Fibroblast of mammary gland (primary cell): ENCODE measurements at regions not wholly inside any gene's neighbourhood (a gene's known extent, or its start where the extent isn't known, plus 50 kb on each side); places are given as distances from the start of the nearest gene placed in this dataset.

Experiments used
- DNase-seq: peaks from one replicate; pipeline ENCODE4 v3.0.0-alpha.2; 2010; ENCODE audit warnings: low read depth
- H3K4me3 ChIP-seq: 2 replicates; pipeline ENCODE4 v1.5.1; 2011; ENCODE audit warnings: low read depth, mild to moderate bottlenecking, low read length, moderate library complexity; ENCODE audit not compliant: control insufficient read depth
- CTCF ChIP-seq: conservative IDR thresholded peaks from 2 replicates; pipeline ENCODE4 v1.5.1; 2011; ENCODE audit warnings: low read depth, low read length, inconsistent platforms; ENCODE audit not compliant: control insufficient read depth, insufficient read depth

GRCh38 chr12:68410018-68410660 is 78.0 kb upstream of the MDM1 start:
- no peak for TF ChIP-seq CTCF
- H3K4me3 ChIP-seq: no peak overlapping the region
- no peak for DNase-seq

- TF ChIP-seq CTCF: no peak
- no peak overlapping the region for H3K4me3 ChIP-seq
- DNase-seq: no peak
Observed at GRCh38 chr12:68411371-68411770, 79.2 kb upstream of the MDM1 start.

DNA sequence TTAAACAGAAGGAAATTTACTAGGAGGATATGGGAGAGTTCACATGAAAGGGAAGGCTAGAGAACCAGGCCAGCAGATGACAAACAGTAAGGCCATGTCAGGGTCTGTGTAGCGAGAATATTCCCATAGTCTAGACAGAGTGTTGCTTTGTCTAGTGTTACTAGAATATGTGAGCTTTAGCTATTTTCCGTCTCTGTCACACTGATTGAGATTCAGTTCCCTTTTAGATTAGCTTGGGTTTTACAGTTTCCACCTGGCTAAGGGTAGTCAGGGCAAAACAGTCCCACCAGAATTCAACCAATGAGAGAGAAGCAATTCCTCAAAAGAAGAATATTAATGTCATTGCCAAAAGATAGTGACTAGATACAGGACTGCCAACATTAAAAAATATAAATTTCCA is 82.8 kb upstream of the MDM1 start:
- DNase-seq: no peak
- no peak overlapping the region for H3K4me3 ChIP-seq
- TF ChIP-seq CTCF: no peak

DNA sequence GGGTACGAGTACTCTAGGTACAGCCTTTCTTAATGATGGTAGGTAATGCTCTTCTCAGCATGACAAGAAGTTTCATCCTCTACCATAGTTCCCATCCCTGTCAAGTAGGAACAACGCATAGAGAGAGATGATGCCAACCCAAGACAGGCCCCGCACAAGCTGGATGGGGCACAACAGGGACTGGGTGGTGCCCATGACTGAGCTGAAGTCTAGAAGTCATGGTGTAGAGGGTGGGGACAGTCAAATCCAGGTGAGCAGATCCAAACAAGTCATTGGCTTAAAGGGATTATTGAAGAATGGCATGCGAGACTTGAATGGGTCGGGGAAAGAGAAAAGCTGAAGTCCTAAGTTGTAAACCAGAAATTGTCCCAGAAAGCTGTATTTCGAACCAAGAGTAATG is 84.2 kb upstream of the MDM1 start:
- no peak overlapping the region for H3K4me3 ChIP-seq
- no peak for DNase-seq
- no peak for TF ChIP-seq CTCF

DNA sequence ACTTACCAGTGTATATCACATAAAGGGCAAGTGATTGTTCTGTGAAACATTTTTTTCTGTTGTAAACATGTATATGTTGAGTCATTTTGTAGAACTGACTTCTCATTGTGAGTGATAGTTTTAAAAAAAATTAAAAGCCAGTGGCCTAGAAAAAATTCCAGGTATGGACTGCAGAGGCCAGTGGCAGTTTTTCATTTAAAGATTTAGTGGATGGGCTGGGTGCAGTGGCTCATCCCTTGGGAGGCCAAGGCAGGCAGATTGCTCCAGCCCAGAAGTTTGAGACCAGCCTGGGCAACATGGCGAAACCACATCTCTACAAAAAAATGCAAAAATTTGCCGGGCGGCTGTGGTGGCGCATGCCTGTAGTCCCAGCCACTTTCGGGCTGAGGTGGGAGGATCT is 84.7 kb upstream of the MDM1 start:
- no peak for TF ChIP-seq CTCF
- H3K4me3 ChIP-seq: no peak overlapping the region
- no peak for DNase-seq

DNA sequence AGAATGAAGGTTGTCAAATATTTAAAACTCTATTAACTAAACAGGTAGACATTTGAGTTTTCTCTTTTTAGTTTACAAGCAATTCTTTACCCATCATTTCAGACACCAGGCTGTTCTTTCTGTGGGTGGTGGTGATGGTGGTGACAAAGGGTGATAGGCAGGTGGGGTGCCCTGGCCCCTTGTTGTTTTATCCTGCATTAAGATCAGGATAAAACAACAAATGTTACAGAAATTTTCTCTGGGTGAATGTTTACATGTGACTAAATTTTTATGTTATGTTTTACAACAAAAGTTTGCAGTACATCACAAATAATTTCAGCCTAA is 85.9 kb upstream of the MDM1 start:
- DNase-seq: no peak
- no peak overlapping the region for H3K4me3 ChIP-seq
- no peak for TF ChIP-seq CTCF
